PC-9 (cell line): ENCODE measurements at regions not wholly inside any gene's neighbourhood (a gene's known extent, or its start where the extent isn't known, plus 50 kb on each side); places are given as distances from the start of the nearest gene placed in this dataset.

Source experiments
- CTCF ChIP-seq: fragments of 200-600 bp; sonication (generic); conservative IDR thresholded peaks from 2 replicates; pipeline ENCODE4 v1.6.1; 2017; ENCODE audit warnings: mixed run types, antibody characterized with exemption, mild to moderate bottlenecking, moderate library complexity
- EZH2 ChIP-seq: fragments of 200-600 bp; sonication (generic); IDR thresholded peaks from 2 replicates; pipeline ENCODE4 v1.8.0; 2017; ENCODE audit warnings: antibody characterized with exemption, low read depth

- TF ChIP-seq CTCF (no peak), EZH2 (no peak)
Observed at GRCh38 chr9:13728917-13729811, 449.7 kb upstream of the MPDZ start.
